ENCODE measurements at regions not wholly inside any gene's neighbourhood (a gene's known extent, or its start where the extent isn't known, plus 50 kb on each side); places are given as distances from the start of the nearest gene placed in this dataset.

DNA sequence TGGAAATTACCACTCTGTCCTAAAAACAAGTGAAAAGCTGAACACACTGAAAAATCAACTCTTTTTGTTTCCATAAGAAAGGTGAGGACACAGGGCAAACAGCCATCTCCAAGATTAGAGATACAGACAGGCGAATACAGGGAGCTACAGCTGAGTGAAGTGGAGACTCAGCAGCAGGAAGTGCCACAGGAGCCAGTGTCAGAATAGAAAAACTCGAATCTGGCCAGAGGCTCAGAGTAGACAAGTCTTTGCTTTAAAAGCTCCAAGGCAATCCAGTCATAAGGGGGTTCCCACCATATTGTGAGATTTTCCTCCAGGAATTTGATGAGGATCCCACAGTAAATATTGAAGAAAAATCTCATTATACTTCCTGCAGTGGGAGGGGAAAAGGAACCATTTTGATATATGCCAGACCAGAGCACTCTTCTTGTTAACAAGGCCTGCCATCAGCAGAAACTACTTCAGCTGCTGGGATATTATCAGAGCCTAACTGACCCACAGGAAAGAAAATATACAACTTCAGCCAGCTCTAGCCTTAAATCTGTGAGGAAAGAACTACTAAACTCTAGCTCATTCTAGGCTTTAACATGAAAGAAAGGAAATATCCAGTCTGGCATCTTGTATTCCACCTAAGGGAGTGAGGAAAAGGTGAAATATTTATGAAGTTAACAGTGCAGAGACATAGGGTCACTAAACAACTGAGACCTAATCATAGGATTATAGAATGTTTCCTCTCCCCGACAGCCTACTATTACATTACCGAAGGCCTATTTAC is 256.2 kb upstream of the OLFM3 start:
- TF ChIP-seq, protein P1, sequence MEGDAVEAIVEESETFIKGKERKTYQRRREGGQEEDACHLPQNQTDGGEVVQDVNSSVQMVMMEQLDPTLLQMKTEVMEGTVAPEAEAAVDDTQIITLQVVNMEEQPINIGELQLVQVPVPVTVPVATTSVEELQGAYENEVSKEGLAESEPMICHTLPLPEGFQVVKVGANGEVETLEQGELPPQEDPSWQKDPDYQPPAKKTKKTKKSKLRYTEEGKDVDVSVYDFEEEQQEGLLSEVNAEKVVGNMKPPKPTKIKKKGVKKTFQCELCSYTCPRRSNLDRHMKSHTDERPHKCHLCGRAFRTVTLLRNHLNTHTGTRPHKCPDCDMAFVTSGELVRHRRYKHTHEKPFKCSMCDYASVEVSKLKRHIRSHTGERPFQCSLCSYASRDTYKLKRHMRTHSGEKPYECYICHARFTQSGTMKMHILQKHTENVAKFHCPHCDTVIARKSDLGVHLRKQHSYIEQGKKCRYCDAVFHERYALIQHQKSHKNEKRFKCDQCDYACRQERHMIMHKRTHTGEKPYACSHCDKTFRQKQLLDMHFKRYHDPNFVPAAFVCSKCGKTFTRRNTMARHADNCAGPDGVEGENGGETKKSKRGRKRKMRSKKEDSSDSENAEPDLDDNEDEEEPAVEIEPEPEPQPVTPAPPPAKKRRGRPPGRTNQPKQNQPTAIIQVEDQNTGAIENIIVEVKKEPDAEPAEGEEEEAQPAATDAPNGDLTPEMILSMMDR (IDR thresholded peaks at IDR 0.05; ENCODE audit: borderline replicate concordance, extremely low read depth, low read length, poor library complexity, severe bottlenecking), result no peak
- TF ChIP-seq EZH2 (IDR thresholded peaks at IDR 0.05; ENCODE audit: borderline replicate concordance, low read depth, low read length, severe bottlenecking), result no peak

All from DND-41 (cell line).